ENCODE measurements at regions not wholly inside any gene's neighbourhood (a gene's known extent, or its start where the extent isn't known, plus 50 kb on each side); places are given as distances from the start of the nearest gene placed in this dataset.

GRCh38 chr7:54678763-54679489 lies 80.1 kb downstream of the SEC61G start:
- DNase-seq (ENCODE audit: low spot score), result no peak
- H3K9me3 ChIP-seq (ENCODE audit: low read length), result no peaks in the 10 kb centered on the region
- WGBS (ENCODE audit: low lambda C conversion rate), result 51% methylated on average over 6 of the region's 6 CpGs
- H3K4me1 ChIP-seq (ENCODE audit: insufficient read depth, low read length), result no peaks in the 10 kb centered on the region
- BruUV-seq (replicated peaks), result no TSS peak
- H3K9ac ChIP-seq (ENCODE audit: insufficient read depth, low read depth, low read length), result no peak overlapping the region
- no peak for FAIRE-seq
- intact Hi-C loops (cut with micrococcal nuclease; ENCODE audit: unreplicated experiment), result no loop called here
- no peak overlapping the region for H2AFZ ChIP-seq (ENCODE audit: low read length)
- ATAC-seq, result no peak
- H3K27ac ChIP-seq (ENCODE audit: extremely low read length, insufficient read depth, low read length), result no peak overlapping the region
- in situ Hi-C loops (cut with HindIII; ENCODE audit: extremely low pct_ligation_motif_present, low pct_unique_long_range_greater_than_20kb), result no loop called here
- H3K79me2 ChIP-seq (ENCODE audit: insufficient read depth, low read length), result no peaks in the 10 kb centered on the region
- no peak overlapping the region for H3K4me3 ChIP-seq (replicated peaks in 1 of 3; ENCODE audit: insufficient read depth in 1 of 3, low read depth in 2 of 3, low read length in 3 of 3)
- no peak for TF ChIP-seq ZNF264 (CRISPR knock-in tag; IDR thresholded peaks at IDR 0.05)
- 0 out of 2 replicates have a peak, but pooled peaks have one; percentile 12 for TF ChIP-seq CTCF (CRISPR knock-in tag; IDR thresholded peaks at IDR 0.05)
- no peak for TF ChIP-seq ZBTB44 (CRISPR knock-in tag; IDR thresholded peaks at IDR 0.05)
- peak; percentile 26; the same call in 1 of the 2 replicates for TF ChIP-seq STAG1 (CRISPR knock-in tag; IDR thresholded peaks at IDR 0.05)
- CTCF ChIA-PET (ENCODE audit: low intra/inter-chr PET ratio, low total read pairs), result no interaction called here
- no peaks in the 10 kb centered on the region; a peak in 1 of 5 replicates for H3K27me3 ChIP-seq (ENCODE audit: control insufficient read depth in 1 of 2, insufficient read depth in 2 of 2, low read length in 2 of 2)
- POLR2A ChIA-PET, result no interaction called here
- H4K20me1 ChIP-seq (ENCODE audit: insufficient read depth, low read length), result no peaks in the 10 kb centered on the region
- no peaks in the 10 kb centered on the region for H3K36me3 ChIP-seq (replicated peaks in 1 of 2; ENCODE audit: control insufficient read depth in 1 of 2, insufficient read depth in 2 of 2, low read length in 2 of 2)
- no peak overlapping the region for H3K4me2 ChIP-seq (ENCODE audit: low read depth, low read length)

- H3K4me2 ChIP-seq (ENCODE audit: low read depth, low read length), result no peak overlapping the region
- no peaks in the 10 kb centered on the region for H4K20me1 ChIP-seq (ENCODE audit: insufficient read depth, low read length)
- no peaks in the 10 kb centered on the region for H3K9me3 ChIP-seq (ENCODE audit: low read length)
- ChIA-PET CTCF (ENCODE audit: low intra/inter-chr PET ratio, low total read pairs) (no interaction called here), POLR2A (no interaction called here)
- H3K27me3 ChIP-seq (ENCODE audit: control insufficient read depth in 1 of 2, insufficient read depth in 2 of 2, low read length in 2 of 2), result no peaks in the 10 kb centered on the region
- in situ Hi-C loops (cut with HindIII; ENCODE audit: extremely low pct_ligation_motif_present, low pct_unique_long_range_greater_than_20kb), result no loop called here
- intact Hi-C loops (cut with micrococcal nuclease; ENCODE audit: unreplicated experiment), result no loop called here
- no peak overlapping the region for H2AFZ ChIP-seq (ENCODE audit: low read length)
- FAIRE-seq (no peak), ATAC-seq (no peak), DNase-seq (ENCODE audit: low spot score) (no peak)
- 24% methylated on average over 3 of the region's 3 CpGs for WGBS (ENCODE audit: low lambda C conversion rate)
- H3K36me3 ChIP-seq (replicated peaks in 1 of 2; ENCODE audit: control insufficient read depth in 1 of 2, insufficient read depth in 2 of 2, low read length in 2 of 2), result no peaks in the 10 kb centered on the region
- H3K4me3 ChIP-seq (replicated peaks in 1 of 3; ENCODE audit: insufficient read depth in 1 of 3, low read depth in 2 of 3, low read length in 3 of 3), result no peak overlapping the region
- no peaks in the 10 kb centered on the region for H3K4me1 ChIP-seq (ENCODE audit: insufficient read depth, low read length)
- H3K27ac ChIP-seq (ENCODE audit: extremely low read length, insufficient read depth, low read length), result no peak overlapping the region
- H3K9ac ChIP-seq (ENCODE audit: insufficient read depth, low read depth, low read length), result no peak overlapping the region
- H3K79me2 ChIP-seq (ENCODE audit: insufficient read depth, low read length), result no peaks in the 10 kb centered on the region
- BruUV-seq (replicated peaks), result no TSS peak
- TF ChIP-seq ARID2 (CRISPR knock-in tag; IDR thresholded peaks at IDR 0.05; ENCODE audit: borderline replicate concordance), result no peak
- no peak for TF ChIP-seq FIP1L1 (IDR thresholded peaks at IDR 0.05; ENCODE audit: borderline replicate concordance, insufficient read depth, low read depth, low read length)
- no peak for TF ChIP-seq ZNF740 (CRISPR knock-in tag; IDR thresholded peaks at IDR 0.05)
- TF ChIP-seq CENPX (CRISPR knock-in tag; IDR thresholded peaks at IDR 0.05), result no peak
- TF ChIP-seq STAT6 (CRISPR knock-in tag; IDR thresholded peaks at IDR 0.05; ENCODE audit: borderline replicate concordance), result no peak
- TF ChIP-seq BATF2 (CRISPR knock-in tag; IDR thresholded peaks at IDR 0.05), result no peak
These were observed 84.1 kb downstream of the SEC61G start for GRCh38 chr7:54674891-54675290.

Data from HepG2 (cell line).